Activated T-cell treated with anti-CD3 and anti-CD28 coated beads, Interleukin-2, amount 50 U/mL, for 72 hours (primary cell): ENCODE measurements at regions not wholly inside any gene's neighbourhood (a gene's known extent, or its start where the extent isn't known, plus 50 kb on each side); places are given as distances from the start of the nearest gene placed in this dataset.

Experiments
- ATAC-seq, 2 donors: fragments of 150-1000 bp; cut with Tn5 transposase; replicated peaks in 1 of 2; 2 replicates each; pipeline ENCODE4 v1.10.0; 2021; ENCODE audit warnings: moderate library complexity in 2 of 2, mild to moderate bottlenecking in 1 of 2
- DNase-seq, 2 donors: peaks; one replicate each; pipeline ENCODE4 v3.0.0; 2021 to 2022; ENCODE audit warnings: mixed read lengths in 1 of 2
- H3K27ac Mint-ChIP-seq: one replicate; pipeline ENCODE4 v1.8.0; 2022; ENCODE audit warnings: mild to moderate bottlenecking, moderate library complexity, mixed read lengths
- H3K27me3 Mint-ChIP-seq: one replicate; pipeline ENCODE4 v1.8.0; 2022; ENCODE audit warnings: low read depth, mixed read lengths
- H3K36me3 Mint-ChIP-seq, 2 donors: one replicate each; pipeline ENCODE4 v1.8.0; 2022; ENCODE audit warnings: mixed read lengths in 2 of 2, mild to moderate bottlenecking in 1 of 2; ENCODE audit not compliant: insufficient read depth in 2 of 2
- H3K4me1 Mint-ChIP-seq: one replicate; pipeline ENCODE4 v1.8.0; 2022; ENCODE audit warnings: low read depth, mixed read lengths
- H3K4me3 Mint-ChIP-seq, 2 donors: one replicate each; pipeline ENCODE4 v1.8.0; 2022; ENCODE audit warnings: mild to moderate bottlenecking in 2 of 2, mixed read lengths in 2 of 2, moderate library complexity in 2 of 2
- H3K9me3 Mint-ChIP-seq, 2 donors: one replicate each; pipeline ENCODE4 v1.8.0; 2022; ENCODE audit warnings: mixed read lengths in 2 of 2

- Mint-ChIP-seq H3K4me1 (no peaks in the 10 kb centered on the region), H3K4me3 (no peak overlapping the region), H3K36me3 (no peaks in the 10 kb centered on the region), H3K27me3 (no peaks in the 10 kb centered on the region), H3K9me3 (peaks cover 8 to 9% of the 10 kb centered on the region in 2 donors), H3K27ac (no peak overlapping the region)
- ATAC-seq, result no peak
- no peak for DNase-seq
Measured at GRCh38 chr10:108812906-108813305, 1110.4 kb downstream of the XPNPEP1 start.

- no peak overlapping the region for H3K27ac Mint-ChIP-seq
- H3K4me3 Mint-ChIP-seq, result no peak overlapping the region
- no peaks in the 10 kb centered on the region for H3K27me3 Mint-ChIP-seq
- H3K36me3 Mint-ChIP-seq, result no peaks in the 10 kb centered on the region
- no peak for DNase-seq
- H3K9me3 Mint-ChIP-seq, result peaks cover 8 to 9% of the 10 kb centered on the region in 2 donors
- H3K4me1 Mint-ChIP-seq, result no peaks in the 10 kb centered on the region
- ATAC-seq, result no peak
Measured at GRCh38 chr10:108812296-108812695, 1111.0 kb downstream of the XPNPEP1 start.

DNA sequence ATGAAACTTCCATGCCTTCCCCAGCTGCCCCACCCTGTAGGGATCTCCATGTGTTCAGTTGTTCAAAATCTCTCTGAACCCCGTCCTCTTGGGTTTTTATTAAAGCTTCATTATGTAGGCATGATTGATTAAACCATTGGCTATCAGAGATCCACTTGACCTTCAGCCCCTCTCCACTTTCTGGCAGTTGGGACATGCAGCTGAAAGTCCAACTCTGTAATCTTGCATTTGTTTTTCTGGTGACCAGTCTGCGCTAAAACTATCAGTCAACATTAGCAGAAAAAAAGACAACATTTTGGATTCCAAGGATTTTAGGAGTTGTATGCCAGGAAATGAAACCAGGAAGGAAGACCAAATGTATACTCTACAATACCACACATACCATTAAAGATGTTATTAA, 1115.1 kb downstream of the XPNPEP1 start:
- Mint-ChIP-seq H3K4me3 (no peak overlapping the region), H3K4me1 (no peaks in the 10 kb centered on the region), H3K27me3 (no peaks in the 10 kb centered on the region), H3K36me3 (no peaks in the 10 kb centered on the region), H3K27ac (no peak overlapping the region), H3K9me3 (peaks cover 4 to 6% of the 10 kb centered on the region in 2 donors)
- DNase-seq (no peak), ATAC-seq (no peak)

DNA sequence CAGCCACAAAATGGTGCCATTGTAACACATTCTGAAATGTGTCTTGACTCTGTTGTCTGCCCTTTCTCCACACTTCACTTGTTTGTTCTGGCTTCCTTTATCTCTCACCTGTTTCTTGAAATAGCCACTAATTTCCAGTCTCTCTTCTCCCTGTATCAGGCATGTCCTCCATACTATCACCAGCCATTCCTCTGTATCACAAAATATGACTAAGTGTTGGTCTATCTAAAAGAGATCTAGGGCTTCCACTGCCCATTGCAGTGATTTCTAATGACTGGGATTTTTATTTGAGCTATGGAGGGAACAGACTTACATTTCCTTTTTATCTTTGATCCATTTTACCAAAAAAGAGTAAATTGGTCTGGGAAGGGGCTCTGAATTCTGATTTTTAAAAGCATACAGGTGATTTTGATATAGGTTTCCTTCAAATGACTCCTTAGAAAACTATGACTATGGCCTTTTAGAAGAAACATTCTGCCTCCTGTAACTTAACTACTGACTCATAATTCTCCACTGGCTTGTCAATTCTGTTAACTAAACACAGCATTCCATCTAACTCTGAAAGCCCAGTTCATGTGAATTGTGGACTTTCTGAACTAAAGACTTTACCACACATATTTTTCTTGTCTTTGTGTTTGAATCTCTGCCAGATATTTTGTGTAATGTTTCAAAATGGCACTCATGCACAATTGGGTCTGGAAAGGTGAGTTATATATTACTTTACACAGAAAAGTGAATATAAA, 1121.4 kb downstream of the XPNPEP1 start:
- no peaks in the 10 kb centered on the region for H3K4me1 Mint-ChIP-seq
- peaks cover 2 to 3% of the 10 kb centered on the region in 2 donors for H3K9me3 Mint-ChIP-seq
- no peak overlapping the region for H3K4me3 Mint-ChIP-seq
- DNase-seq (no peak), ATAC-seq (no peak)
- no peaks in the 10 kb centered on the region for H3K27me3 Mint-ChIP-seq
- H3K36me3 Mint-ChIP-seq, result no peaks in the 10 kb centered on the region
- H3K27ac Mint-ChIP-seq, result no peak overlapping the region

- ATAC-seq (no peak), DNase-seq (no peak)
- H3K27me3 Mint-ChIP-seq, result no peaks in the 10 kb centered on the region
- no peaks in the 10 kb centered on the region for H3K36me3 Mint-ChIP-seq
- no peak overlapping the region for H3K4me3 Mint-ChIP-seq
- peaks cover 3 to 6% of the 10 kb centered on the region in 2 donors for H3K9me3 Mint-ChIP-seq
- no peaks in the 10 kb centered on the region for H3K4me1 Mint-ChIP-seq
- no peak overlapping the region for H3K27ac Mint-ChIP-seq
Measured at GRCh38 chr10:108801220-108801619, 1122.1 kb downstream of the XPNPEP1 start.

DNA sequence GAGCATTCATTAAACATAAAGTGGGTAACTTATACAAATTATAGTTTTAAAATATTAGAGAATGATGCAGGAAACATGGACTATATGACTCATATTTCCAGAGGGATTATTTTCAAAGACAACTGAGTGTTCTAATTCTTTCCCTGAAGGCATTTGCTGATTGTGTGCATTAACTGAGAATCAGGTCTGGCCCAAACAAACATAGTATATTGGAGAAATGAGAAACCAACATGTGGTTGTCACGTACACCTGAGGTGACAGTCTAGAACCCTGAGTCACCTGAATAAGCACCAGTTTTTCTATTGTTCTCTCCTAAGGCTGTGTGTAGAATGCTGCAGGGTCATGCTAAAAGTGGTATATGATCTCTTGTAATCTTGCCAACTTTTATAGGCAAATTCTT, 1125.7 kb downstream of the XPNPEP1 start:
- Mint-ChIP-seq H3K36me3 (no peaks in the 10 kb centered on the region), H3K27ac (no peak overlapping the region), H3K4me3 (no peak overlapping the region), H3K27me3 (no peaks in the 10 kb centered on the region), H3K9me3 (peaks cover 7 to 9% of the 10 kb centered on the region in 2 donors), H3K4me1 (no peaks in the 10 kb centered on the region)
- no peak for ATAC-seq
- no peak for DNase-seq

DNA sequence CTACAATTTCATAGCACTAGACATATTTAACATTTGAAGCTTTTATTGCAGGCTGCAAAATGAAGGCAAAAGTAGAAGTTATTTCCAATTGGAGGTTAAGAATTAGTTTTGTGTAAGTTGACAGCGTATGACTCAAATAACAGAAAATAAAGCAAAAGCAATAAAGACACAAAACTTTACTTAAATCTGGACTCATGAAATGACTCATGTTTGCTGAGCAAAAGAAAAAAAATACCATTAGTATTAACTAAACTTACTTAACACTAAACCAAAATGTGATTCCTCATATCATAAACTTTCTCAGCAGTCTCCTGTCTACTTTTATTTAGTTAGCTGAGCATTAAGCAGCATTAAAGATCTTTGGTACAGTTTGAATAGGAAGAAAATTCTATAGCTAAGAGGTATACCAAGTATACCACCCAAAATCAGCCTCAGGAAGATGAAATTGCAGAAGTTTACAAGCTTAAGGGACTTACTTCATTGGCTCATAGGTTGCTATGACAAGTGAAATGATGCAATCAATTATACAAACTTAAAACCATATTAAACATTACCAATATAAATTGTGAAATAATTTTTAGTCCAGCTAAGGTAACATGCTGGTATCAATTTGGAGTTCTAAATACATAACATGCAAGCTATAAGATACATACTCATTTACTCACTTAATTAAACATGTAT, 1131.4 kb downstream of the XPNPEP1 start:
- Mint-ChIP-seq H3K4me1 (no peaks in the 10 kb centered on the region), H3K27ac (no peak overlapping the region), H3K36me3 (no peaks in the 10 kb centered on the region), H3K4me3 (no peak overlapping the region), H3K27me3 (no peaks in the 10 kb centered on the region), H3K9me3 (peaks cover 5 to 8% of the 10 kb centered on the region in 2 donors)
- DNase-seq (no peak), ATAC-seq (no peak)

DNA sequence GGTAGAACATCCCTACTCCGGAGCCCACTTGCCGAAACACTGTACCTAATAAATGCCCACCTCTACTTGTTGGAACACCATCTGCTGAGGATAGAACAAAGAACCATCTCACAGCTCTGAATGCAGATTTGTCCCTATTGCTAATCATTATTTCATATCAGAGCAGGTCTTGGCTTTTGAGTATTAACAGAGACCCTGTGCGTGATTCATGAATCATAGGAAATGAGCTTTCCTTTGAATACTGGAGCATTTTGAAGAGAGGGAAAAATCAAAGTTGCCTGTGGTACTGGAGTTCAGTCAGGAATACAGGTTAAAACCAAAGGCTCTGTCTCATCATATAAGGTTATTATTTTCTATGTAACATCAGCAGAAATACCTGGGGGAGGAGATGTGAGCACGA, 1132.3 kb downstream of the XPNPEP1 start:
- H3K9me3 Mint-ChIP-seq, result peaks cover 3 to 6% of the 10 kb centered on the region in 2 donors
- H3K4me1 Mint-ChIP-seq, result no peaks in the 10 kb centered on the region
- ATAC-seq, result no peak
- H3K27ac Mint-ChIP-seq, result no peak overlapping the region
- DNase-seq, result no peak
- no peaks in the 10 kb centered on the region for H3K27me3 Mint-ChIP-seq
- no peaks in the 10 kb centered on the region for H3K36me3 Mint-ChIP-seq
- H3K4me3 Mint-ChIP-seq, result no peak overlapping the region

DNA sequence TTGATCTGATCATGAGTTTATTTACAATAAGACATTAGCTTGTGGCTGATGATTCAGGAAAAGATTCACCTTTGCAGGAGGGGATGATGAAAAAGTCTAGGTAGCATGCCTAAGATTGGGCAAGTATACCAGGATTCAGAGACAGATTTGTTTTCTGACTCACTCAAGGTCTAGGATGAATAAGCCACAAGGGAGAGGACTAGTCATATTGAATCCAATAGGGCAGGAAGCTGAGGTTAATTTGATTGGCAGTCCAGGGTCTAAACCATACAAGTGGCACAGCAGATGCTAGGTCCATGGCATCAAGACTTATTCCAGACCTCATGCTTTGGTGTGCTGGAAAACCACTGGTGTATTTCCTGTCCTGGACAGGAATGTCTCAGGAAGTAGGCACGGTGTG, 1133.4 kb downstream of the XPNPEP1 start:
- no peaks in the 10 kb centered on the region for H3K27me3 Mint-ChIP-seq
- no peaks in the 10 kb centered on the region for H3K4me1 Mint-ChIP-seq
- no peak for DNase-seq
- peaks cover 8 to 11% of the 10 kb centered on the region in 2 donors for H3K9me3 Mint-ChIP-seq
- no peaks in the 10 kb centered on the region for H3K36me3 Mint-ChIP-seq
- H3K4me3 Mint-ChIP-seq, result no peak overlapping the region
- no peak overlapping the region for H3K27ac Mint-ChIP-seq
- no peak for ATAC-seq

DNA sequence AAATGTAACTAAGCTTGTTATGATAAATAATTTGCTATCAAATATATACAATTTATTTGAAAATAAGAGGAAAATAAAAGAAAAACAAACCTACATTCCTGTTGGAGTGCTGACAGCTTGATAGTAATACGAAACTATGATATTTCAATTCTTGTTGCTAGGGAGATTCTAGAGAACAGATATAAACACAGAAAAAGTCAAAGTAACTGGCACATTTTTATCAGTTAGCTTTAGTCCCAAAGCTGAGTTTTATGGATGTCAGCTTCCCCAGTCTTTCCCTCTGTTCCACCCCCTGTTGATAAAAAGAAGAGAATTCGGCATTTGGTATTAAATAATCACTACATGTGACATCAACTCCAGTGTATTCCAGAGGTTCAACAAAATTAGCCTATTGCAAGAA, 1134.0 kb downstream of the XPNPEP1 start:
- Mint-ChIP-seq H3K4me3 (no peak overlapping the region), H3K27ac (no peak overlapping the region), H3K36me3 (no peaks in the 10 kb centered on the region), H3K4me1 (no peaks in the 10 kb centered on the region), H3K27me3 (no peaks in the 10 kb centered on the region), H3K9me3 (peaks cover 8 to 11% of the 10 kb centered on the region in 2 donors)
- no peak for DNase-seq
- ATAC-seq, result no peak

DNA sequence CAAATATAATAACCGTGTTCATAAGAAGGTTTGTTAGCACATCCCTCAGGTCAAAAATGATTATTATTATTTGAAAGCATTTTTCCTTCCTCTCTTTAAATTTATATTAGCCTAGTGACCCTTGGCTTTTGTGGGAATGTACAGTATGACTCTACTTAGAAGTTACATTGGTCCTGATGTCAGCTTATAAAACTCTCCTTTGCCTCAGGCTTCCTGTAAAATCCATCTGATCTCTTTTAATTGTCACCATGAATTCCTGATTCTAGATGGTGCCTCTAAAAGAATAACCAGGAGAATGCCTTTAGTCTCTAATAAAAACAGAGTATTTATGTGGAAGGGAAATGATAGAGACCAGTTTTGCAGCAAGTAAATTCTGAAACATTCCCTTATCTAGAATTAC, 1134.4 kb downstream of the XPNPEP1 start:
- H3K36me3 Mint-ChIP-seq, result no peaks in the 10 kb centered on the region
- no peak overlapping the region for H3K27ac Mint-ChIP-seq
- no peaks in the 10 kb centered on the region for H3K4me1 Mint-ChIP-seq
- ATAC-seq, result no peak
- H3K4me3 Mint-ChIP-seq, result no peak overlapping the region
- H3K9me3 Mint-ChIP-seq, result peaks cover 8 to 13% of the 10 kb centered on the region in 2 donors
- no peaks in the 10 kb centered on the region for H3K27me3 Mint-ChIP-seq
- no peak for DNase-seq

DNA sequence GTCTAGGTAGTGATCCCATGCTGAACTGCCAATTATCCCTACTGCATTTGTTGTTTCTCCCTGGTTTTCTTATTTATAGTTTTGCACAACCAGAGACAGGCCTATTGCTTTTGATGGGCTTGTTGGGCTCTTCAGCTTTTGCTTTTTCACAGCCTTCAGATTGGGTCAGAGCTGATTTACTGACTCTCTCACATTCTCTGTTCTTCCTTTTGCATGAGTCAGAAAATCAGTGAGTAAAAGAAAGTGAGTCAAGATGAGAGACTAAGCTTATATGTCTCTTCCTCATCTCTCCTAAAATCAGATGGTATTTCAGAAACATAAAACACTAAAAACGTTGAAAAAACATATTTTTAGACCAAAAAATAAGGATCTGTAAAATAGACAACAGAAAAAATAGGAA, 1135.4 kb downstream of the XPNPEP1 start:
- Mint-ChIP-seq H3K36me3 (no peaks in the 10 kb centered on the region), H3K27me3 (no peaks in the 10 kb centered on the region), H3K9me3 (peaks cover 10 to 13% of the 10 kb centered on the region in 2 donors), H3K27ac (no peak overlapping the region), H3K4me1 (no peaks in the 10 kb centered on the region), H3K4me3 (no peak overlapping the region)
- no peak for DNase-seq
- ATAC-seq, result no peak

GRCh38 chr10:108785011-108785410, 1138.3 kb downstream of the XPNPEP1 start:
- H3K27ac Mint-ChIP-seq, result no peak overlapping the region

DNA sequence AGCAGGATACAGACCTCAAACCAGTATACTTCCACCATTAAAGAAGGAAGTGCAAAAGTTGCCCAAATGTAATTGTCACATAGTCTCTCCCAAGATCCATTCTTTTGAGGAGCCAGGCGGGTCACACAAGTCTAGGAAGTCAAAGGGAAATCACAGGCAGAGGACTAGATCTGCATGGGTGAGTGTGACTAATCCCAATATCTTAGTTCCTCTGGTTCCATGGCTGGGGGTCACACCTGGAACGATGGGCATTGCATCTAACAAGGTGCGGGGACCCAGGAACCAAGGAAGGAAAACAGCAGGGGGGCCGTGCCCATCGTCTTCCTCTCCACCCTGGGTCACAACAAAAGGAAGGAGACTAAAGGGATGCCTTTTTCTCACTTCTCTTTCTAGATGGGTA, 1138.8 kb downstream of the XPNPEP1 start:
- DNase-seq, result no peak
- Mint-ChIP-seq H3K9me3 (peaks cover 10 to 14% of the 10 kb centered on the region in 2 donors), H3K4me3 (no peak overlapping the region), H3K4me1 (no peaks in the 10 kb centered on the region), H3K36me3 (no peaks in the 10 kb centered on the region), H3K27ac (no peak overlapping the region), H3K27me3 (no peaks in the 10 kb centered on the region)
- no peak for ATAC-seq

More at GRCh38 chr10:108785011-108785410, 1138.3 kb downstream of the XPNPEP1 start:
- ATAC-seq, result no peak
- Mint-ChIP-seq H3K36me3 (no peaks in the 10 kb centered on the region), H3K9me3 (peaks cover 10 to 14% of the 10 kb centered on the region in 2 donors), H3K4me3 (no peak overlapping the region), H3K4me1 (no peaks in the 10 kb centered on the region), H3K27me3 (no peaks in the 10 kb centered on the region)
- DNase-seq, result no peak
